H1 (cell line): ENCODE measurements at regions not wholly inside any gene's neighbourhood (a gene's known extent, or its start where the extent isn't known, plus 50 kb on each side); places are given as distances from the start of the nearest gene placed in this dataset.

Experiments used
- CTCF ChIA-PET: fragments of 300-600 bp; sonication (Branson Sonifier 250); formaldehyde crosslinking; loops from one replicate; lab custom pipeline; 2021; ENCODE audit not compliant: partially characterized antibody; lab: Charles Lee
- POLR2A ChIA-PET: fragments of 300-600 bp; sonication (Branson Sonifier 250); formaldehyde crosslinking; loops from one replicate; lab custom pipeline; 2021; ENCODE audit warnings: inconsistent platforms; ENCODE audit not compliant: partially characterized antibody; lab: Charles Lee
- DNase-seq, 2 experiments: peaks; one replicate each; pipeline versions ENCODE4 v3.0.0 to v3.0.0-alpha.2; 2010 to 2022; ENCODE audit warnings: low spot score in 2 of 2, low read depth in 1 of 2, mixed read lengths in 1 of 2
- FAIRE-seq: peaks from 2 replicates; lab custom pipeline; 2011; peaks lifted over from hg19 to GRCh38; lab: Jason Lieb, UNC
- H2AFZ ChIP-seq: 2 replicates; pipeline ENCODE4 v1.8.1; 2012; ENCODE audit warnings: low read length, inconsistent platforms
- H2AK5ac ChIP-seq: 2 replicates; pipeline ENCODE4 v1.6.1; 2013; ENCODE audit warnings: low read depth, low read length
- H2BK120ac ChIP-seq: replicated peaks from 2 replicates; pipeline ENCODE3; 2013; ENCODE audit warnings: low read depth, low read length, inconsistent platforms
- H2BK12ac ChIP-seq: 2 replicates; pipeline ENCODE4 v1.6.1; 2013; ENCODE audit warnings: low read depth, low read length
- H2BK15ac ChIP-seq: 2 replicates; pipeline ENCODE4 v1.6.1; 2013; ENCODE audit warnings: low read length
- H2BK20ac ChIP-seq: 2 replicates; pipeline ENCODE4 v1.6.1; 2013; ENCODE audit warnings: low read length
- H2BK5ac ChIP-seq: 2 replicates; pipeline ENCODE4 v1.6.1; 2013; ENCODE audit warnings: low read depth, low read length
- H3K14ac ChIP-seq: 2 replicates; pipeline ENCODE4 v1.6.1; 2013; ENCODE audit warnings: inconsistent platforms; ENCODE audit not compliant: insufficient read length
- H3K18ac ChIP-seq: 2 replicates; pipeline ENCODE4 v1.6.1; 2013; ENCODE audit warnings: low read length; ENCODE audit errors: extremely low read depth
- H3K23ac ChIP-seq: 2 replicates; pipeline ENCODE4 v1.6.1; 2013; ENCODE audit warnings: inconsistent platforms; ENCODE audit not compliant: insufficient read length
- H3K23me2 ChIP-seq: 2 replicates; pipeline ENCODE4 v1.6.1; 2013; ENCODE audit warnings: low read depth, low read length
- H3K27ac ChIP-seq: 2 replicates; pipeline ENCODE4 v1.6.1; 2011; ENCODE audit warnings: low read depth, low read length, inconsistent platforms
- H3K27me3 ChIP-seq, 4 experiments: replicated peaks in 1 of 4; 1 replicate in 1 of 4; 2 replicates in 3 of 4; pipeline versions ENCODE4 v1.6.1 to v1.8.1; 2011 to 2013; ENCODE audit warnings: low read length in 3 of 4, mild to moderate bottlenecking in 3 of 4, inconsistent platforms in 2 of 4, mixed read lengths in 2 of 4, moderate library complexity in 1 of 4; ENCODE audit not compliant: control insufficient read depth in 3 of 4, insufficient read depth in 3 of 4; ENCODE audit errors: extremely low read depth in 1 of 4
- H3K36me3 ChIP-seq, 4 experiments: 2 replicates each; pipeline versions ENCODE4 v1.6.1 to v1.8.1; 2011 to 2013; ENCODE audit warnings: mild to moderate bottlenecking in 4 of 4, low read length in 3 of 4, moderate library complexity in 2 of 4, control low read depth in 1 of 4, inconsistent platforms in 1 of 4; ENCODE audit not compliant: insufficient read depth in 4 of 4, control insufficient read depth in 2 of 4
- H3K4ac ChIP-seq: replicated peaks from 2 replicates; pipeline ENCODE3; 2013; ENCODE audit warnings: low read length, low read depth, mixed read lengths, inconsistent platforms; ENCODE audit not compliant: insufficient read length
- H3K4me1 ChIP-seq, 4 experiments: replicated peaks in 1 of 4; 1 replicate in 1 of 4; 2 replicates in 3 of 4; pipeline versions ENCODE4 v1.6.1 to v1.8.1; 2011 to 2013; ENCODE audit warnings: low read length in 3 of 4, inconsistent platforms in 2 of 4, mixed read lengths in 1 of 4; ENCODE audit not compliant: insufficient read depth in 4 of 4, control insufficient read depth in 3 of 4
- H3K4me2 ChIP-seq, 2 experiments: 2 replicates each; pipeline versions ENCODE4 v1.6.1 to v1.8.1; 2011 to 2013; ENCODE audit warnings: low read depth in 2 of 2, low read length in 2 of 2, control low read depth in 1 of 2, inconsistent platforms in 1 of 2, mild to moderate bottlenecking in 1 of 2; ENCODE audit not compliant: insufficient read depth in 1 of 2
- H3K4me3 ChIP-seq, 4 experiments: fragments of 200-600, 300-600 bp in 1 of 4; sonication (generic), shearing (Covaris generic), sonication (Bioruptor Twin) in 1 of 4; 2 replicates each; pipeline versions ENCODE4 v1.5.1 to v1.8.1; 2011 to 2016; ENCODE audit warnings: low read length in 4 of 4, low read depth in 3 of 4, control low read depth in 2 of 4, inconsistent platforms in 2 of 4, mild to moderate bottlenecking in 2 of 4, mixed read lengths in 1 of 4, moderate library complexity in 1 of 4; ENCODE audit not compliant: insufficient read depth in 2 of 4; ENCODE audit errors: extremely low read depth in 1 of 4
- H3K56ac ChIP-seq: replicated peaks from 2 replicates; pipeline ENCODE3; 2013; ENCODE audit warnings: low read depth, mild to moderate bottlenecking, mixed read lengths, low read length, inconsistent platforms; ENCODE audit not compliant: insufficient read length
- H3K79me1 ChIP-seq: 2 replicates; pipeline ENCODE4 v1.6.1; 2013; ENCODE audit warnings: low read depth, low read length, control low read depth
- H3K79me2 ChIP-seq, 2 experiments: 2 replicates each; pipeline versions ENCODE4 v1.6.1 to v1.8.1; 2012 to 2013; ENCODE audit warnings: low read length in 2 of 2, mild to moderate bottlenecking in 2 of 2, inconsistent platforms in 1 of 2; ENCODE audit not compliant: insufficient read depth in 2 of 2, control insufficient read depth in 1 of 2
- H3K9ac ChIP-seq, 4 experiments: replicated peaks in 1 of 4; 1 replicate in 1 of 4; 2 replicates in 3 of 4; pipeline versions ENCODE4 v1.6.1 to v1.8.1; 2011 to 2013; ENCODE audit warnings: low read depth in 3 of 4, low read length in 3 of 4, control low read depth in 2 of 4, mild to moderate bottlenecking in 2 of 4, moderate library complexity in 2 of 4, inconsistent platforms in 1 of 4; ENCODE audit errors: extremely low read depth in 1 of 4
- H3K9me3 ChIP-seq, 2 experiments: 2 replicates each; pipeline versions ENCODE4 v1.6.1 to v1.8.1; 2012 to 2013; ENCODE audit warnings: mild to moderate bottlenecking in 2 of 2, moderate library complexity in 2 of 2, control low read depth in 1 of 2, inconsistent platforms in 1 of 2, low read depth in 1 of 2, low read length in 1 of 2, mixed read lengths in 1 of 2; ENCODE audit not compliant: insufficient read depth in 2 of 2
- H4K20me1 ChIP-seq, 2 experiments: replicated peaks in 1 of 2; 2 replicates each; pipeline versions ENCODE3 to v1.8.1; 2011 to 2013; ENCODE audit warnings: inconsistent platforms in 2 of 2, low read length in 2 of 2, mild to moderate bottlenecking in 1 of 2; ENCODE audit not compliant: insufficient read depth in 2 of 2, control insufficient read depth in 1 of 2
- H4K5ac ChIP-seq: 2 replicates; pipeline ENCODE4 v1.6.1; 2013; ENCODE audit warnings: low read length, low read depth, mixed read lengths, inconsistent platforms; ENCODE audit not compliant: insufficient read length
- H4K8ac ChIP-seq: 2 replicates; pipeline ENCODE4 v1.8.0; 2013; ENCODE audit warnings: mild to moderate bottlenecking, moderate library complexity, low read length, inconsistent platforms; ENCODE audit not compliant: insufficient read depth; ENCODE audit errors: extremely low read depth
- H4K91ac ChIP-seq: replicated peaks from 2 replicates; pipeline ENCODE3; 2013; ENCODE audit warnings: low read length, mixed read lengths, inconsistent platforms; ENCODE audit not compliant: insufficient read length
- BCL11A ChIP-seq, 2 experiments: IDR thresholded peaks; one replicate each; pipeline ENCODE4 v1.6.1; 2011; ENCODE audit warnings: low read depth in 2 of 2, low read length in 2 of 2, mild to moderate bottlenecking in 2 of 2
- EZH2 ChIP-seq: fragments of 200-600 bp; sonication (generic); IDR thresholded peaks from 2 replicates; pipeline ENCODE4 v1.7.1; 2012; ENCODE audit warnings: low read depth, mild to moderate bottlenecking, moderate library complexity, low read length, inconsistent platforms; ENCODE audit not compliant: severe bottlenecking
- FOSL1 ChIP-seq: IDR thresholded peaks from 2 replicates; pipeline ENCODE4 v1.6.1; 2011; ENCODE audit warnings: mild to moderate bottlenecking, low read depth, low read length, moderate library complexity; ENCODE audit not compliant: insufficient read depth
- GABPA ChIP-seq: IDR thresholded peaks from 2 replicates; pipeline ENCODE4 v1.6.1; 2011; ENCODE audit warnings: mild to moderate bottlenecking, low read length, moderate library complexity, borderline replicate concordance; ENCODE audit not compliant: insufficient read depth
- JUND ChIP-seq: IDR thresholded peaks from 2 replicates; pipeline ENCODE4 v1.6.1; 2011; ENCODE audit warnings: mild to moderate bottlenecking, improper control_type of control experiment, low read length
- NRF1 ChIP-seq: IDR thresholded peaks from 2 replicates; pipeline ENCODE4 v1.6.1; 2011; ENCODE audit warnings: mild to moderate bottlenecking, low read depth, low read length, improper control_type of control experiment
- POLR2A ChIP-seq, 2 experiments: IDR thresholded peaks; 1 replicate in 1 of 2; 2 replicates in 1 of 2; pipeline ENCODE4 v1.6.1; 2011; ENCODE audit warnings: low read depth in 2 of 2, low read length in 2 of 2, mild to moderate bottlenecking in 2 of 2; ENCODE audit errors: control extremely low read depth in 1 of 2
- RBBP5 ChIP-seq: IDR thresholded peaks from 2 replicates; pipeline ENCODE4 v1.7.1; 2012; ENCODE audit warnings: low read depth, mild to moderate bottlenecking, inconsistent platforms, low read length, moderate library complexity, borderline replicate concordance
- SP1 ChIP-seq: IDR thresholded peaks from 2 replicates; pipeline ENCODE4 v1.6.1; 2011; ENCODE audit warnings: low read depth, low read length
- TBP ChIP-seq: IDR thresholded peaks from 2 replicates; pipeline ENCODE4 v1.6.1; 2011; ENCODE audit warnings: low read depth, low read length, improper control_type of control experiment
- WGBS, 2 experiments: shearing (Covaris generic) in 1 of 2; methylation state at CpG; one replicate each; pipeline versions ENCODE4 v1.1.6 to v1.1.7; 2013 to 2015; ENCODE audit warnings: low lambda C conversion rate in 2 of 2, mixed read lengths in 2 of 2, inconsistent platforms in 1 of 2, low coverage in 1 of 2, missing lambda C conversion rate in 1 of 2; ENCODE audit not compliant: insufficient replicate concordance in 2 of 2, insufficient coverage in 1 of 2, insufficient read length in 1 of 2; ENCODE audit errors: extremely low coverage in 1 of 2, missing lambda C conversion rate in 1 of 2; 5-methylcytosine and 5-hydroxymethylcytosine counted together
- TF ChIP-seq, protein P1 (sequence below): IDR thresholded peaks from 2 replicates; pipeline ENCODE4 v1.6.1; 2012; ENCODE audit warnings: inconsistent platforms
- TF ChIP-seq, protein P2 (sequence below): IDR thresholded peaks from 2 replicates; pipeline ENCODE4 v1.6.1; 2011; ENCODE audit warnings: low read length, improper control_type of control experiment
- TF ChIP-seq, protein P3 (sequence below): IDR thresholded peaks from 2 replicates; pipeline ENCODE4 v1.6.1; 2012; ENCODE audit warnings: low read length, inconsistent platforms

DNA sequence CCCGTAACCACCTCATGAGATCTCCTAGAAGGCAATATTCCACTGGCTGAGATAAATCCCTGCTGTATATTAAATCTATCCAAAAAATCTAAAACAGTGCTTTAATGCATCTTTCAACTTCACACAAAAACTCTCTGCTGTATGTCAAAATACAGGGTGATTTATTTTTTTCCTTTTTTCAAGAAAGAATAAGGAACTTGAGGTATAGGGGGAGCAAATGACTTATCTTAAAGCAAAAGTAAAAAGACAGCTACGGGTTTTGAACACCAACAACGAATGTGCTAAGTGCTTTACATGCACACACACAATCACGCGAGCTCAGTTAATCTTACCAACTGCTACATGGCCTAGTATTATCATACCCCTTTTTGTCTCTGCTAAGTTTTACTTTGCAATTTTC is 168.9 kb upstream of the PHF14 start:
- Histone ChIP-seq H3K4me3 (no peak overlapping the region), H3K79me2 (no peaks in the 10 kb centered on the region), H3K14ac (no peak overlapping the region), H2BK20ac (no peak overlapping the region), H4K8ac (no peak overlapping the region), H4K20me1 (no peaks in the 10 kb centered on the region), H3K4me1 (no peaks in the 10 kb centered on the region), H3K36me3 (no peaks in the 10 kb centered on the region), H2BK12ac (no peak overlapping the region), H4K91ac (no peak overlapping the region), H2BK5ac (no peak overlapping the region), H2BK15ac (no peak overlapping the region), H2AFZ (no peak overlapping the region), H3K4me2 (no peak overlapping the region), H4K5ac (no peak overlapping the region), H3K9me3 (no peaks in the 10 kb centered on the region), H3K27ac (no peak overlapping the region), H2AK5ac (no peak overlapping the region), H3K18ac (no peak overlapping the region), H3K56ac (no peak overlapping the region), H3K23ac (no peak overlapping the region), H3K4ac (no peak overlapping the region), H3K79me1 (no peaks in the 10 kb centered on the region), H3K23me2 (no peaks in the 10 kb centered on the region; the same call in 1 of the 2 replicates), H2BK120ac (no peak overlapping the region), H3K9ac (no peak overlapping the region), H3K27me3 (no peaks in the 10 kb centered on the region)
- 93% methylated on average over 5 of the region's 5 CpGs; no CpG with 5 or more reads in 1 of the 2 experiments for WGBS, 2 experiments
- DNase-seq (no peak), FAIRE-seq (no peak)
- CTCF ChIA-PET = no interaction called here
- POLR2A ChIA-PET = no interaction called here
- TF ChIP-seq, protein P1, sequence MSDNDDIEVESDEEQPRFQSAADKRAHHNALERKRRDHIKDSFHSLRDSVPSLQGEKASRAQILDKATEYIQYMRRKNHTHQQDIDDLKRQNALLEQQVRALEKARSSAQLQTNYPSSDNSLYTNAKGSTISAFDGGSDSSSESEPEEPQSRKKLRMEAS = no peak
- TF ChIP-seq, protein P2, sequence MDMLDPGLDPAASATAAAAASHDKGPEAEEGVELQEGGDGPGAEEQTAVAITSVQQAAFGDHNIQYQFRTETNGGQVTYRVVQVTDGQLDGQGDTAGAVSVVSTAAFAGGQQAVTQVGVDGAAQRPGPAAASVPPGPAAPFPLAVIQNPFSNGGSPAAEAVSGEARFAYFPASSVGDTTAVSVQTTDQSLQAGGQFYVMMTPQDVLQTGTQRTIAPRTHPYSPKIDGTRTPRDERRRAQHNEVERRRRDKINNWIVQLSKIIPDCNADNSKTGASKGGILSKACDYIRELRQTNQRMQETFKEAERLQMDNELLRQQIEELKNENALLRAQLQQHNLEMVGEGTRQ = no peak
- TF ChIP-seq FOSL1 (no peak), EZH2 (no peak), SP1 (no peak), RBBP5 (no peak), POLR2A (IDR thresholded peaks at IDR 0.05; ENCODE audit: control extremely low read depth in 1 of 2, low read depth in 2 of 2, low read length in 2 of 2) (no peak), TBP (no peak), JUND (no peak), BCL11A (IDR thresholded peaks at IDR 0.05; ENCODE audit: low read depth in 2 of 2, low read length in 2 of 2) (no peak), NRF1 (no peak), GABPA (no peak)
- TF ChIP-seq, protein P3, sequence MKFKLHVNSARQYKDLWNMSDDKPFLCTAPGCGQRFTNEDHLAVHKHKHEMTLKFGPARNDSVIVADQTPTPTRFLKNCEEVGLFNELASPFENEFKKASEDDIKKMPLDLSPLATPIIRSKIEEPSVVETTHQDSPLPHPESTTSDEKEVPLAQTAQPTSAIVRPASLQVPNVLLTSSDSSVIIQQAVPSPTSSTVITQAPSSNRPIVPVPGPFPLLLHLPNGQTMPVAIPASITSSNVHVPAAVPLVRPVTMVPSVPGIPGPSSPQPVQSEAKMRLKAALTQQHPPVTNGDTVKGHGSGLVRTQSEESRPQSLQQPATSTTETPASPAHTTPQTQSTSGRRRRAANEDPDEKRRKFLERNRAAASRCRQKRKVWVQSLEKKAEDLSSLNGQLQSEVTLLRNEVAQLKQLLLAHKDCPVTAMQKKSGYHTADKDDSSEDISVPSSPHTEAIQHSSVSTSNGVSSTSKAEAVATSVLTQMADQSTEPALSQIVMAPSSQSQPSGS = no peak
